Endothelial cell of umbilical vein (primary cell): ENCODE measurements at regions not wholly inside any gene's neighbourhood (a gene's known extent, or its start where the extent isn't known, plus 50 kb on each side); places are given as distances from the start of the nearest gene placed in this dataset.

Experiments used
- BruUV-seq: library from RNA; stranded (reverse); fragments of 400-500 nt; replicated peaks from 2 replicates; lab custom pipeline; 2021; lab: Mats Ljungman, UMichigan
- CTCF ChIA-PET: fragments of 300-600, 350-600 bp; sonication (Branson Sonifier 250); formaldehyde crosslinking; loops from one replicate; lab custom pipeline; 2021; ENCODE audit warnings: antibody characterized with exemption, inconsistent platforms; lab: Charles Lee
- POLR2A ChIA-PET: fragments of 300-600, 350-600 bp; sonication (Branson Sonifier 250); formaldehyde crosslinking; loops from one replicate; lab custom pipeline; 2021; ENCODE audit warnings: antibody characterized with exemption, inconsistent platforms; lab: Charles Lee
- DNase-seq: peaks from one replicate; pipeline ENCODE4 v3.0.0-alpha.2; 2011; ENCODE audit warnings: low read depth, low spot score
- FAIRE-seq: peaks from 2 replicates; lab custom pipeline; 2011; peaks lifted over from hg19 to GRCh38; lab: Jason Lieb, UNC
- H2AFZ ChIP-seq: 2 replicates; pipeline ENCODE4 v1.6.0; 2012; ENCODE audit warnings: low read depth, low read length, control low read depth, inconsistent platforms
- H3K27ac ChIP-seq: 2 replicates; pipeline ENCODE4 v1.5.1; 2011; ENCODE audit warnings: low read depth, mild to moderate bottlenecking, control low read depth, low read length, moderate library complexity; ENCODE audit not compliant: insufficient read depth
- H3K27me3 ChIP-seq, 2 experiments: 2 replicates each; pipeline versions ENCODE4 v1.6.0 to v1.6.1; 2011; ENCODE audit warnings: low read length in 2 of 2, mixed read lengths in 1 of 2; ENCODE audit not compliant: control insufficient read depth in 2 of 2, insufficient read depth in 2 of 2
- H3K36me3 ChIP-seq, 2 experiments: 2 replicates in 1 of 2; 3 replicates in 1 of 2; pipeline ENCODE4 v1.5.1; 2011; ENCODE audit warnings: low read length in 2 of 2, mild to moderate bottlenecking in 1 of 2, moderate library complexity in 1 of 2; ENCODE audit not compliant: control insufficient read depth in 2 of 2, insufficient read depth in 2 of 2; ENCODE audit errors: extremely low read depth in 1 of 2
- H3K4me1 ChIP-seq: 3 replicates; pipeline ENCODE4 v1.5.1; 2011; ENCODE audit warnings: mild to moderate bottlenecking, low read length; ENCODE audit not compliant: control insufficient read depth, insufficient read depth; ENCODE audit errors: extremely low read depth
- H3K4me2 ChIP-seq: 2 replicates; pipeline ENCODE4 v1.6.1; 2011; ENCODE audit warnings: low read length, control low read depth, mixed read lengths; ENCODE audit not compliant: insufficient read depth
- H3K4me3 ChIP-seq, 3 experiments: fragments of 200-600 bp in 1 of 3; sonication (generic), shearing (Covaris generic) in 1 of 3; replicated peaks in 1 of 3; 2 replicates each; pipeline ENCODE4 v1.5.1; 2011 to 2016; ENCODE audit warnings: control low read depth in 3 of 3, low read length in 3 of 3, mild to moderate bottlenecking in 2 of 3, inconsistent platforms in 1 of 3, low read depth in 1 of 3, moderate library complexity in 1 of 3; ENCODE audit not compliant: insufficient read depth in 1 of 3
- H3K79me2 ChIP-seq: 2 replicates; pipeline ENCODE4 v1.6.0; 2012; ENCODE audit warnings: low read length, inconsistent platforms; ENCODE audit not compliant: control insufficient read depth, insufficient read depth
- H3K9ac ChIP-seq: replicated peaks from 2 replicates; pipeline ENCODE3; 2011; ENCODE audit warnings: low read length, control low read depth; ENCODE audit not compliant: insufficient read depth; ENCODE audit errors: extremely low read depth
- H3K9me1 ChIP-seq: replicated peaks from 3 replicates; pipeline ENCODE4 v1.6.0; 2011; ENCODE audit warnings: mild to moderate bottlenecking, low read length; ENCODE audit not compliant: control insufficient read depth, insufficient read depth; ENCODE audit errors: extremely low read depth
- H3K9me3 ChIP-seq: replicated peaks from 2 replicates; pipeline ENCODE4 v1.5.1; 2012; ENCODE audit warnings: low read length, inconsistent platforms; ENCODE audit not compliant: control insufficient read depth, insufficient read depth
- H4K20me1 ChIP-seq: replicated peaks from 2 replicates; pipeline ENCODE3; 2011; ENCODE audit warnings: mild to moderate bottlenecking, low read length; ENCODE audit not compliant: control insufficient read depth, insufficient read depth; ENCODE audit errors: extremely low read depth
- CTCF ChIP-seq, 2 donors: IDR thresholded peaks; 1 replicate in 1 of 2; 2 replicates in 1 of 2; pipeline ENCODE4 v1.5.1; 2011; ENCODE audit warnings: low read length in 2 of 2, mild to moderate bottlenecking in 2 of 2, moderate library complexity in 2 of 2, control low read depth in 1 of 2, inconsistent platforms in 1 of 2, low read depth in 1 of 2; ENCODE audit not compliant: insufficient read depth in 1 of 2; ENCODE audit errors: extremely low read depth in 1 of 2
- EZH2 ChIP-seq: IDR thresholded peaks from 2 replicates; pipeline ENCODE4 v1.6.1; 2012; ENCODE audit warnings: borderline replicate concordance, low read depth, mild to moderate bottlenecking, moderate library complexity, low read length, inconsistent platforms; ENCODE audit not compliant: severe bottlenecking
- FOS ChIP-seq: IDR thresholded peaks from 2 replicates; pipeline ENCODE4 v1.6.1; 2011; ENCODE audit warnings: mild to moderate bottlenecking, low read length, moderate library complexity, borderline replicate concordance; ENCODE audit not compliant: insufficient read depth
- GATA2 ChIP-seq: IDR thresholded peaks from 2 replicates; pipeline ENCODE4 v1.7.0; 2011; ENCODE audit warnings: low read depth, mild to moderate bottlenecking, moderate library complexity, mixed read lengths, low read length; ENCODE audit not compliant: insufficient read length, insufficient read depth
- JUN ChIP-seq: IDR thresholded peaks from 2 replicates; pipeline ENCODE4 v1.6.1; 2011; ENCODE audit warnings: borderline replicate concordance, low read depth; ENCODE audit not compliant: insufficient read length, insufficient read depth
- MAX ChIP-seq: IDR thresholded peaks from 2 replicates; pipeline ENCODE4 v1.6.1; 2011; ENCODE audit not compliant: insufficient read depth, insufficient read length
- MYC ChIP-seq: IDR thresholded peaks from one replicate; pipeline ENCODE4 v1.6.1; 2011; ENCODE audit warnings: mild to moderate bottlenecking, low read depth, low read length
- POLR2A ChIP-seq: IDR thresholded peaks from 2 replicates; pipeline ENCODE4 v1.6.1; 2012; ENCODE audit warnings: low read depth, mild to moderate bottlenecking, control low read depth, low read length
- POLR2AphosphoS5 ChIP-seq: IDR thresholded peaks from 2 replicates; pipeline ENCODE4 v1.6.1; 2012; ENCODE audit warnings: low read depth, mild to moderate bottlenecking, control low read depth, low read length, moderate library complexity; ENCODE audit not compliant: insufficient read depth
- dilution Hi-C: fragments of 300-500 bp; cut with MboI; formaldehyde crosslinking; loops from one replicate; pipeline ENCODE4 v1.15.0; 2019; ENCODE audit warnings: low sequenced_read_pairs; ENCODE audit not compliant: extremely low pct_ligation_motif_present
- intact Hi-C: fragments of 100-400 bp; cut with micrococcal nuclease; formaldehyde crosslinking; loops from one replicate; pipeline ENCODE4 v1.10.0; 2022

GRCh38 chr3:62999158-62999557, 123.9 kb upstream of the CADPS start:
- dilution Hi-C loops = no loop called here
- TF ChIP-seq CTCF (IDR thresholded peaks at IDR 0.05; ENCODE audit: extremely low read depth in 1 of 2, insufficient read depth in 1 of 2, low read depth in 1 of 2, low read length in 2 of 2) = no peak
- no peak for TF ChIP-seq JUN
- no peak for TF ChIP-seq MAX
- TF ChIP-seq EZH2 = no peak
- no peak overlapping the region for H3K9ac ChIP-seq
- CTCF ChIA-PET = no interaction called here
- FAIRE-seq (no peak), DNase-seq (no peak)
- no peaks in the 10 kb centered on the region for H4K20me1 ChIP-seq
- no peaks in the 10 kb centered on the region for H3K9me3 ChIP-seq
- no peak overlapping the region for H3K4me2 ChIP-seq
- no peaks in the 10 kb centered on the region for H3K27me3 ChIP-seq
- BruUV-seq = no TSS peak
- H3K79me2 ChIP-seq = no peaks in the 10 kb centered on the region
- no peaks in the 10 kb centered on the region for H3K36me3 ChIP-seq
- no peaks in the 10 kb centered on the region for H3K9me1 ChIP-seq
- intact Hi-C loops = no loop called here
- H3K4me3 ChIP-seq = no peak overlapping the region
- POLR2A ChIA-PET = no interaction called here
- no peak overlapping the region for H3K27ac ChIP-seq
- H3K4me1 ChIP-seq = no peaks in the 10 kb centered on the region
- H2AFZ ChIP-seq = no peak overlapping the region

GRCh38 chr3:62999791-63000190, 124.6 kb upstream of the CADPS start:
- no TSS peak for BruUV-seq
- CTCF ChIA-PET = no interaction called here
- POLR2A ChIA-PET = no interaction called here

More at GRCh38 chr3:62999791-63000190, 124.6 kb upstream of the CADPS start:
- no peaks in the 10 kb centered on the region for H3K36me3 ChIP-seq
- H3K4me1 ChIP-seq = no peaks in the 10 kb centered on the region
- intact Hi-C loops (no loop called here), dilution Hi-C loops (no loop called here)
- TF ChIP-seq EZH2 (no peak), POLR2AphosphoS5 (no peak), FOS (no peak), JUN (no peak), POLR2A (no peak), MAX (no peak), GATA2 (no peak), MYC (no peak), CTCF (IDR thresholded peaks at IDR 0.05; ENCODE audit: extremely low read depth in 1 of 2, insufficient read depth in 1 of 2, low read depth in 1 of 2, low read length in 2 of 2) (no peak)
- no peaks in the 10 kb centered on the region for H3K9me1 ChIP-seq
- H2AFZ ChIP-seq = no peak overlapping the region
- H4K20me1 ChIP-seq = no peaks in the 10 kb centered on the region
- no peak overlapping the region for H3K4me2 ChIP-seq
- no peak for DNase-seq
- H3K79me2 ChIP-seq = no peaks in the 10 kb centered on the region
- H3K9me3 ChIP-seq = peaks cover 3% of the 10 kb centered on the region
- FAIRE-seq = no peak
- no peak overlapping the region for H3K27ac ChIP-seq
- no peak overlapping the region for H3K9ac ChIP-seq
- no peak overlapping the region for H3K4me3 ChIP-seq
- H3K27me3 ChIP-seq = no peaks in the 10 kb centered on the region
